Amniotic epithelial cell (primary cell): ENCODE measurements at regions not wholly inside any gene's neighbourhood (a gene's known extent, or its start where the extent isn't known, plus 50 kb on each side); places are given as distances from the start of the nearest gene placed in this dataset.
"Not testable (repeated sequence)": the region's sequence is repeated elsewhere in the genome, so short reads cannot be mapped to it uniquely, and the experiment has no call there.

ENCODE experiments used
- DNase-seq: peaks from one replicate; pipeline ENCODE4 v3.0.0-alpha.2; 2010; ENCODE audit warnings: low read depth

- not testable (repeated sequence) for DNase-seq
Observed at GRCh38 chr1:220412382-220412781, 115.6 kb upstream of the MARK1 start.

GRCh38 chr1:220410611-220411010 lies 117.3 kb upstream of the MARK1 start:
- DNase-seq: no peak

GRCh38 chr1:220409771-220410595 lies 118.0 kb upstream of the MARK1 start:
- DNase-seq: no peak

- no peak for DNase-seq
Observed at GRCh38 chr1:220407191-220407590, 120.7 kb upstream of the MARK1 start.

- DNase-seq: no peak
Observed at GRCh38 chr1:220398238-220398637, 126.0 kb upstream of the RAB3GAP2 start.

- DNase-seq: no peak
Observed at GRCh38 chr1:220391491-220391890, 119.2 kb upstream of the RAB3GAP2 start.

- DNase-seq: no peak
Observed at GRCh38 chr1:220389634-220390033, 117.4 kb upstream of the RAB3GAP2 start.

- DNase-seq: no peak
Observed at GRCh38 chr1:220386494-220387195, 114.4 kb upstream of the RAB3GAP2 start.

GRCh38 chr1:220385158-220385557 lies 112.9 kb upstream of the RAB3GAP2 start:
- no peak for DNase-seq

- DNase-seq: no peak
Observed at GRCh38 chr1:220382994-220383393, 110.7 kb upstream of the RAB3GAP2 start.

GRCh38 chr1:220380885-220381284 lies 108.6 kb upstream of the RAB3GAP2 start:
- DNase-seq: no peak

GRCh38 chr1:220378571-220379302 lies 106.5 kb upstream of the RAB3GAP2 start:
- no peak for DNase-seq

- DNase-seq: no peak
Observed at GRCh38 chr1:220375715-220376114, 103.5 kb upstream of the RAB3GAP2 start.

- no peak for DNase-seq
Observed at GRCh38 chr1:220374449-220374848, 102.2 kb upstream of the RAB3GAP2 start.

- no peak for DNase-seq
Observed at GRCh38 chr1:220372451-220372850, 100.2 kb upstream of the RAB3GAP2 start.

GRCh38 chr1:220371324-220371723 lies 99.1 kb upstream of the RAB3GAP2 start:
- no peak for DNase-seq

- peak; percentile 9 for DNase-seq
Observed at GRCh38 chr1:220370041-220370700, 97.9 kb upstream of the RAB3GAP2 start.

- DNase-seq: no peak
Observed at GRCh38 chr1:220369511-220369910, 97.3 kb upstream of the RAB3GAP2 start.

- no peak for DNase-seq
Observed at GRCh38 chr1:220368352-220369265, 96.4 kb upstream of the RAB3GAP2 start.

- DNase-seq: no peak
Observed at GRCh38 chr1:220367833-220368232, 95.6 kb upstream of the RAB3GAP2 start.

- DNase-seq: no peak
Observed at GRCh38 chr1:220366269-220366668, 94.0 kb upstream of the RAB3GAP2 start.
